GM18508 (cell line): ENCODE measurements at regions not wholly inside any gene's neighbourhood (a gene's known extent, or its start where the extent isn't known, plus 50 kb on each side); places are given as distances from the start of the nearest gene placed in this dataset.

Experiments
- ATAC-seq: cut with Tn5 transposase; IDR thresholded peaks from one replicate; pipeline ENCODE4 v1.9.1; 2021; ENCODE audit warnings: moderate number of reproducible peaks; ENCODE audit not compliant: insufficient read depth, unreplicated experiment

DNA sequence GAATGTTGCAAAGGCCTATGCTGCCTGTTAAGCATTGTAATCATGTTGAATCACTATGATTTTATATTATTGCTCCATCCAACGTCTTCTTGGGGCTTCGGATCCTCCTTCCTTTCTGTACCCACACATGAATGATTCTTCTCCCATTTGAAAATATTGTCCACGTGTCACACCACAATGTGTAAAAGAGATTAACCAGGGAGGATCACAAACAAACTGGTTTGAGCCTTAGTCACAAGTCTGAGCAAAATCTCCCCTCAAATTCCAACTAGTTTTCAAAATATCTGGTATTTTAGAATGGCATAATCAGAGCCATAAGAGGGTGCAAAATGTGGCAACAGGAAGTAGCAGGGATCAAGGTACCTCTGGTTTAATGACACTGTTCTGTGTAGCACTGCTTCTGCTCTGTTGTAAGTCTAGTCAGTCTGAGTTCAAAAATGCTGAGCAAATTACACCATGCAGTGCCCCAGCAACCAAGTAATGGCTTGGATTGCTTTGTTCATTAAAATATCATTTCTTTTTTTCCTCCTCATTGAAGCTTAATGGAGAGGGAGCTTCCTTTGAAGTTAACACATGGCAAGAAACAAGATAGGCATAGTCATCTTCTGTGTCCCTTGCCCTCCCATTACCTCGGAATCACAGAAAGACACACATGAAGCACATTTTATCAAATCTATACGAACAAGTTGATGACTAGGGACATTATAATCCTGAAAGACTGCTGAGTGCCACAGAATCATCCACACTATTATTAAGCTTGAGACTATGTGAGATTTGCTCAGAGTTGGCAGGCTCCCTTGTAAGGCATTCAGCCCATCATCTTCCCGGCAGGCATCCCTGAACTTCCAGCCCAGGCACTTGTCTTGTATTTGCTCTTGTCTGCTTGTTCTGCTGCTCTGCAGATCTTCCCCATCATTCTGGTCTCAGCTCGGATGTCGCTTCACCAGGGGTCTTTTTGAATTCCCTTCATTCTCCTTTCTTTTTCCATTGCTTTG is 102.0 kb upstream of the PRLR start:
- no peak for ATAC-seq

DNA sequence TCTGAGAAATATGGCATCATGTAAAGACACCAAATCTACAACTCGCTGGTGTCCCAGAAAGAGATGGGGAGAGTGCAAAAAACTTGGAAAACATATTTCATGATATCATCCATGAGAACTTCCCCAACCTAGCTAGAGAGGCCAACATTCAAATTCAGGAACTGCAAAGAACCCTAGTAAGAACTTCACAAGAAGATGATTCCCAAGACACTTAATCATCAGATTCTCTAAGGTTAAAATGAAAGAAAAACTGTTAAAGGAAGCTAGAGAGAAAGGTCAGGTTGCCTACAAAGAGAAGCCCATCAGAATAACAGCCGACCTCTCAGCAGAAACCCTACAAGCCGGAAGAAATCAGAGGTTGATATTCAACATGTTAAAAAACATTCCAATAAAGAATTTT is 95.5 kb upstream of the PRLR start:
- no peak for ATAC-seq

DNA sequence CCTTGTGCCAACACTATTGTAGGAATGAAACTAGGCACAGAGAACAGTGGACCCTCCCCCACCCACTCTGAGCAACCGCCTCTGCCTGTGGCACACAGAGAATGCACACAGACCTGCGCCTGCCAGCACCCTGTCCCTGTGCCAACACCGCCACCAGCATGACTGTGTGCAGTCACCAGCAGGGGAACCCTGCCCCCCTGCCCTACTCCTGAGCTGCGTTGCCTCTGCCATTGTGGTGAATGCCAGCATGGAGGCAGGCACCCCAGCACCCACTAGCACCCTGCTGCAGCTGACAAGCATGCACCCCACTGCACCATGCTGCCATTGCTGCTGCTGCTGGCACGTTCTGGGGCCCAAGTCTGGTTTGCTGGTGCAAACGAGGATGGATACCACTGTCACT is 94.4 kb upstream of the PRLR start:
- ATAC-seq, result no peak

DNA sequence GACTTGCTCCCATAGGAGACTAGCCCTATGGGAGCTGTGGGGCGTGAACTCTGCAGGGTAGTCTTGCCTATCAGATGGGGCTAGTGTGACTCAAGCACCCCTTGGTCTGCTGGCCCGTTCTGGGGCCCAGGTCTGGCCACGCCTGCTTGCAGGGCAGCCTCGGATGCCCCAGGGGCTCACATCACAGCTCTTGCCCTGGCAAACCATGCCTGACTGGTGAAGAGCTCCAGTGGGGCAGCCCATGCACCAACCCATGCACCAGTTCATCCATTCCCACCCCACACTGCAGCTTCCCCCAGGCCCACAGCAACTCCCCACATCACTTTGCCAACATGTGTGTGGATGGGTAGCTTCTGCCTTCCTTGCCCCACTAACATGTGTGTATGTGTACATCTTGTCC is 93.9 kb upstream of the PRLR start:
- ATAC-seq, result no peak

DNA sequence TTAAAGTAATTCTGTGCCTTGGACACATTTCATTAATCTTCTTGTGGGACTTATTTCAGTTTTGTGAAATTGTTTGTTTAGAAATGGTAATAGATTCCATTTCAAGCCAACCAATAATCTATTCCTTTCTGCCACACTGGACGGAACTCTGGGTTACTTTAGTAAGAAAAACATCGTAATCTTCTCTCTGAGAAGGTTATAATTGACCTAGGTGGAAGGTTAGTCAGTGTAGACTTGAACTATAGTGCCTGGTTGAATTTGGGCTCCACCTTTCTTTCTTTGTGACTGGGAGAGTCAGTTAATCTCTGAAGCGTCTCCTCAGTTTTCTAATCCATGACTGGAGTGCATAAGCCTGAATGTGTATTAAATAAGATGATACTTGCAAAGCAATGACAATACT is 89.7 kb upstream of the PRLR start:
- ATAC-seq, result peak; percentile 6

DNA sequence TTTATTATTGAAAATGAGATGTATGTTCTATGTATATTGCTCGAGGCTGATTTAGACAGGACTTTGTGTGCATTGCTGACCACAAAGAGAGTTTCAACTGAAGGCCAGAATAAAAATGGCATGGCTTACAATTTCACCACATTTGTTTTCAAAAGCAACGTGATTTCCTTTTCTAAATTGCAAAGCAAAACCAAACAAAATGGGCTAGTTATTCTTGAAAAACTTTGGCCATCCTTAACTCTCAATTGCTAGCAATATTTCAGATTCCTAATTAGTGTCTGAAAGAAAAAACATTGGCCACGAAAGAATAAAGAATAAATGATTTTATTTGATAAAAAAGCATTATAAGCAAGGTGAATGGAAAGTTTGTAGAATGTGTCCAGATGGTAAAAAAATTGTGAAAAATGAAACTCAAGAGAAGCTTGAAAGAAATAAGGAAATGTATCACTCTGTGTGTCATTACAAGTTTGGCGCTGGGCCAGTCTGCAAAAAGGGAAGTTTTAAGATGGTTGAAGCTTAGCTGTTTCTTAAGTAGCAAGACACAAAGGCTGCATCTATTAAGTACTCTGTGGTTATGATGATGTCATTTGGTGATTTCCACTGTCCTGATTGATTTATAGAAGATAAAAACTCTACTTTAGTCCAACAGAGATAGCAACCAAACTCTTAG is 89.2 kb upstream of the PRLR start:
- ATAC-seq, result peak; percentile 94

DNA sequence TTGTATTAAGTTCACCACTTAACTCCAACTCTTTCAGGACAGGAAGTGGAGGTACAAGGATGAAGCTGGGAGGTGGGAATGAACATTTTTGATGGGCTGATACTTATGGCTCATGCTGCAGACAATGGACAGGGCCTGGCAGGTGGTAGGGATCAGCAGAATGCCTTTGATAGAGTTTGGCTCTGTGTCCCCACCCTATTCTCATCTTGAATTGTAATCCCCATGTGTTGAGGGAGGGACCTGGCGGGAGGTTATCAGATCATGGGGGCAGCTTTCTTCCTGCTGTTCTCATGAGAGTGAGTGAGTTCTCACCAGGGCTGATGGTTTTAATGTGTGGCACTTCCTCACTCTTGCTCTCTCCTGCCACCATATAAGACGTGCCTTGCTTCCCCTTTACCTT is 87.3 kb upstream of the PRLR start:
- no peak for ATAC-seq

DNA sequence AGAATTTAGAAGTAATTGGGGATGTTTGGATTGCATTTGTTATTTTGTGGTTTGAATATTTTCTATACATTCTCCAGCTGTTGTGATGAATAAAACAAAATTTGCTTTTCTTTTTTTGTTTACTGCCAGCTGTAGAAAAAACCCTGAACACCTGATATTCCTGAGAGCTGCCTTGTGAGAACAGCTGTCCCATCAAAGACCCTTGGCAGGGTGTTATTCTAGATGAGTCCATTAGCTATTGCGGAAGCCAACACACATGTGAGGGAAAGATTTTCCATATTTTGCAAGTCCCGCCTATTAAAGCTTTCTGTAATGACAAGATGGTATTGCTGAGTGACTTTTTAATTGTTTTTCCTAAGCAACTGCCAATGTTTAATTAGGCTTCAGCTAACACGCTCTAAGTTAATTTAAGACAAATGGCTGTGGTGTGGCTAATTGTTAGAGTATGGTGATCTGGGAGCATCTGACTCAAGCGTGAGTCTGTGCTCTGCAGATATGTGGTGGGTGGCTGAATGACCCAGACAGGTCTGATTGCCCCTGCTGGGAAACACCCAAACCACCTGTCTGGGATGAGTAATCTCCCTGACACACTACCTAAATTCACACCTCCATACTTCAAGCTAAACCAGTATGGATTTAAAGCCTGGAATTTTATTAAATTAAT is 86.5 kb upstream of the PRLR start:
- ATAC-seq, result no peak

DNA sequence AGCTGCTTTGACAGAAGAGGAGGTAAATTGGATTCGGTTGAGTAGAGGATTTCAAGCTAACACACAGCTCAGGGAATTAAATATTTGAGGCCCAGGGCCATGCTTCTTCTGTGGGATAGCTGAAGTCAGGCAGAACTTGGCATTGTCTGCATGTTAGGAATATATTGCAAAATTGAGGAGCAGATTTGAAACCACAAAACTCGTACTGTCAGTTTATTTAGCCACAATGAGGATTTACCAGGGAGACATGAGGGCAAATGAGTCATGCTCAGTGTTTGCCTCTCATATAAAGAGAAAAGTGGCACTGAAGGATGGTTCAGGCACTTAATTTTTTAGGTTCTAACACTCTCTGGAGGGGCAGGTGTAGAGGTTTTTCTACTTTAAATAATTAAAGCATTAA is 83.0 kb upstream of the PRLR start:
- no peak for ATAC-seq

DNA sequence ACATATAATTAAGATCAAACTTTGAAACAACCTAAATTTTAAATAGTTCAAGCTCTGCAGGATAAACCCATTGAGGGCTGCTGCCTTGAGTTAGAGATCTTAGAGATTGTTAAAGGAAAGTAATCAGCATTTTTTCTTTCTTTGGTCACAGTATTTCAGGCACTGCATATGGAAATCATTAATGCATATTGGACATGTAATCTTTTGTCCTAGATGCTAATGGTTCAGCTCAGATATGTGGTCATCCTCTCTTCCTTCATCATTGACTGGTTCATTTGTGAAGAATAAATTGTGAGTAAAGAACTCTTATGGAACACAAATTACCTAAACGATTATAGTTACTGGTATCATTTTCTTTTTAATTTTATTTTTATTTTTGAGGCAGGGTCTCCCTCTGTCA is 82.0 kb upstream of the PRLR start:
- no peak for ATAC-seq

DNA sequence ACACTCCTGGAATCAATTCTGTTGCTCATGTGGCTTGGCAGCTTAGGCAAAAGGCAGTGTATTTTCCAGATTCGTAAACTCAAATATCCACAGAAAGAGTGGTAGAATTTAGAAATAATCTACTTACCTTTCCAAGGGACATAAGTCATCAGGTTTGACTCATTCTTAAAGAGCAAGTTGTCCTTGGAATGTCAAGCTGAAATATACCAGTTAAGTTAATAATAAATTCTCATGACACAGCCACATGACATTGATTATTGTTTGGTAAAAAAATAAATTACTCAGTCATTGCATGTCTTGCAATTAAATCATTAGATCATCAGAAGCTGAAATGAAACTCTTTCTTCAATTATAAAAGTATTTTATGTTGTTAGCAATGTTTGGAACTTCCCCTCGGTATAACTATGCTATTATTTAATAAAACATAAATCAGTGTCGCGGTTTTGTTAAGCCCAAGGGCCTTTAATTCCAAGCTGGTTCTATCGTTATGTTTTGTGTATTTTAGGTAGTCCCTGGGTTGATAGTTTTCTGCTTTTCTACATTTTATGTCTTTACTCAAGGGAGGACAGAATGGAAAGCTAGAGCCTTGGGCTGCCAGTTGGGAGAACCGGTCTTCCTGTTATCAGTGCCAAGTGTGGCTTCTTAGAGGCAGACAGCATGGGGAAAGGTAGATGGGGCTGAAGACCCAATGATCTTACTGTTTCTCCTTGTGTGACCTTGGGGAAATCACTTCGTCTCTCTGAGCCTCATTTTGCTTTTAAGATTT is 79.3 kb upstream of the PRLR start:
- no peak for ATAC-seq

DNA sequence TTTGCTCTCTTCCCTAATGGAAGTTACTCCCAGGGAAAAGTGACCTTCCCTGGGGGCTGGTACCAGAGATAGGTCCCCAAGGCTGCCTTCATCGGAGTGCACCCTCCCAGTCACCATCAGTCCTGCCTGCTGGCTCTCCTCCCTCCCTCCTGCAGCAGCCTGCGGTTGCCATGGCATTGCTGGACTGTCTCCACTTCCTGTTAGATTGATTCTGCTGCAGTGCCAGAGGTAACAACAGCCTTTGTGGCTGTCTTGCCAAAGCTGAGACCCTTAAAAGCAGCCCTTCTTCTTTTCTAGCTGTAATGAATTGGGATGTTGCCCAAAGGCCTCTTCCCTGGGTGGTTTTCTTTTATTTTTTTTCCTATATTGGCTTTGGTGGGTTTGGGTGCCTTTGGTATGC is 78.1 kb upstream of the PRLR start:
- ATAC-seq, result no peak

DNA sequence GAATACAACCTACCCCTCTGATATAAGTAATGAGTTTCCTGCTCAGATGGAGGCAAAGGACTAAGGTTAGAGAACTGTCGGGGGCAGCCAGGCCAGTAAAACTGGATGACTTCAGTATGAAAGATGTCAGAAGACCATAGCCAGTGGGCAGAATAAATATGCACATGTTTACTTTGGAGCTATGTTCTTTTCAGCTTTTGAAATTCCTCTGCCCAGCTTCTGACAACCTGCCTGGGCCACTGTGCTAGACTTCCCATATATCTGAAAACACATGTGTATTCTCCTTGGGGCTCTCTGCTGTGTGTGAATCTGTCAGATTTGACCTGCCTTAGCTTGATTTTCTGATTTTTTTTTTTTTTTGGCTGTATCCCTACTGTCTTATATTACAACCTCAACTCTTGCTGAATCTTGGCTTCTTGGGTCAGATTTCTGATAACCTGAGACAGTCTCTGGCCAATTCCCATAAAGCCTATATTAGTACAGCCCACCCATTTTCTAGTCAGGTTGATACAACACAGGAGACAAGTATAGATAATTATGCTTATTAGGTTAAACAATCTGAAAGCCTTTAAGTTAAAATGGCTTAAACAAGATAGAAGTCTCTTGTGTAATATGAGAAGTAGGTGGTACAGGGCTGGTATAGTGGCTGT is 76.6 kb upstream of the PRLR start:
- no peak for ATAC-seq

DNA sequence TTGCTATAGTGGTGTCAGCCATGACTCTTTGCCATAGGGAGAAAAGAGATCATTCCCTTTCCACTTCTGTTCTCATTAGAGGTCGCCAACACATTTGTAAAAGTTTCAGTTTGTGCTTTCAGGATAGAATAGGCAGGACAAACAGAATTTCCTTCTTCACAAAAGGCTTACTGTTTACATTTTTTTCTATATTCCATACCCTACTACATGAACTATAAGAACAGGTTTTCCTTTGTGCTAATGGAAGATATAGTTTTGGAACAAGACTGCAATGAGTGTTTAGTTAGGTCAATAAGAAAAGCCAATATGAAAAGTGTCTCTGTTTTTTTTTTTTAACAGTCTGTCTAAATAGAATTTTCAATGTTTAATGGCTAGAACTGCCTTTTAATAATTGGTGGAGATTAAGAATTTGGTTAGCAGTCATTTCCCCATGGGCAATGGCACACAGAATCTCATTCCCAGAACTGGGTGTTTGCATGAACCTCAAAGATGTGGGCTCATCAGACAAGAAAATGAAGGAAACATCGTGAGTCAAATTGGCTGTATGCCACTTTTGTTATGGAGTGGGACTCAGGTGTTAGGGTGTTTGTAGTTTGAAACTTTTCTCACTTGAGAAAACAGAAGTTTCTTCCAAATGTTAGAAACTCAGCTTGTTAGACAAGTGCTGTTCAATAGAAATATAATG is 75.2 kb upstream of the PRLR start:
- no peak for ATAC-seq

DNA sequence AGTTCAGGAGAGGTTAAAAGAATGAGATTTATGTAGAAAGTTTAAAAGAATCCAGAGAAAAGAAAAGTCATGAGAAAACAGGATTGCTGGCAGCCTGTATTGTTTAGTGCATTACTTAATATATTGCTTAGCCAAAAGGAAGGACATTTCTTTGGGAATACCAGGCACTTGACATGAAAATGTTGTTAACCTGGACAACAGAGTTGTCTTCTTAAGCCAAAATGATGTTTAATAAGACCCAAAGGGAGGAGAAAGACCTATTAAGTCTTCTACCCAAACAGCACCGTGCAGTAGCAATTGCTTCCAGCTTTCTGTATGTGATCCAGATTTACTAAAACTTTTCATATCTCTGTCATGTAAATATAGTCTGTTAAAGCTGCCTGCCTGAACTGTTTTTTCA is 74.0 kb upstream of the PRLR start:
- no peak for ATAC-seq

DNA sequence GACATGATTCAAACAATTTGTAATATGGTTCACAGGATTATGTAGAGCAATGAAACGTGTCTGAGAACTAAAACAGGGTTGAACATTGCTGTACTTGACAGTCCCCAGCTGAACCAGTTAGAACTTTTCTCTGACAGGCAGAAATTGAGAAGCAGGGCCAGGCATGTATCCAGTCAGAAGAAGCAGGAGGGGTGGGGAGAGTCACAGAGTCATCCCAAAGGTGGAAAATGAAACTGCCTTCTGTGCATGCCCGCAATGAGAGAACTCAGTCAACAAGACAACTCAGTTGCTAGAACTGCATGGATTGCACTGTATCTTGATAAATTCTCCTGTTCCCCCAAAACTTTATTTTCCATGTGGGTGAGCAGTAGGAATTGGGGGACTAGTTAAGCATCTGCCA is 72.9 kb upstream of the PRLR start:
- no peak for ATAC-seq

DNA sequence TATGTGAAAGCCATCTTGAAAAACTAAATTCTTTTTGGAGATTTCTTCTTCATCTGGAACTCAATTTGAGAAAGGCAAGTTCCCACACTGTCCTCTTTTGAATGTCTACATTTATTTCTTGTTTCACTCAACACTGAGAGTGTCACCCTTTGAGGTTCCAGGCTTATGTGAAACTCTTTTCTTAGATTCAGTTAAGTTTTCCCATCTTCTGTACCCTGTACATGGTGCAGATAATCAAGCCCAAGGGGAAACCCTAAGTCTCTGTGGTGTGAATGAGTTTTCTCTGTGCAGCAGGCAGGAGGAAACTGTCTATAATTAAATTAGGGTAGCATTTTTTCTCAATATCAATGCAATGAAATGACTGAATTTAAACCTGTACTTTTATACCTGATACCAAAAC is 72.3 kb upstream of the PRLR start:
- ATAC-seq, result peak; percentile 89

DNA sequence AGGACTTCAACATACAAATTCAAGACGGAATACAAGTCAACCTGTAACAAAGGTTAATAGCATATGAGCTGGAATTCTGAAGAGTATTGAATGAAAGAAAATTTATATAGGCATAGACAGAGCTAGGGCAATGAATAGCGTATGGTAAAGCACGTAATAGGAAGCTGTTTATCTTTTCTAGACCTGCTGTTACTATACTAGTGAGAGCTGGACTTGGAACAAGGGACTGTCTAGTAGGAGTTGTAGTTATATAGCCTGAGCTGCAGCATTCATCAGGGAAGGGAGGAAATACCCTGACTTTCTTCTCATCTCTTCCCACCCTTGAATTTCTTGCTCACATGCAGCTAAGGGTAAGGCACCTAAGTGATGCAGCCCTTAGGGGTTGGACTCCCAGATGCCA is 67.5 kb upstream of the PRLR start:
- ATAC-seq, result no peak

DNA sequence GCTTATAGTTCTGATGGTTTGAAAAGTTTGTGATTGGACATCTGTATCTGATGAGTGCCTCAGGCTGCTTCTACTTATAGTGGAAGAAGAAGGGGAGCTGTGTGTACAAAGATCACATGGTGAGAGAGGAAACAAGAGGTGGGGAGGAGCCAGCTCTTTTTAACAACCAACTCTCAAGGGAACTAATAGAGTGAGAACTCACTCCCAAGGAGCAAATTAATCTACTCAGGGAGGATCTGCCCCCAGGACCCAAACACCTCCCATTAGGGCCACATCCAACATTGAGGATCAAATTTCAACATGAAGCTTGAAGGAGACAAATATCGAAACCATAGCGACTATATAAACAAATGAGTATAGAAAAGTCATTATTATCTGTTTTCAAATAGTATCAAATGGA is 64.7 kb upstream of the PRLR start:
- ATAC-seq, result no peak
